ENCODE measurements at regions not wholly inside any gene's neighbourhood (a gene's known extent, or its start where the extent isn't known, plus 50 kb on each side); places are given as distances from the start of the nearest gene placed in this dataset.

- H3K27ac Mint-ChIP-seq (ENCODE audit: unreplicated experiment): peak overlapping the region; percentile 53
- no peaks in the 10 kb centered on the region for H3K27me3 Mint-ChIP-seq (ENCODE audit: low read depth)
- DNase-seq (ENCODE audit: low read depth, low spot score): no peak
- no peak overlapping the region for H3K4me3 Mint-ChIP-seq
- H3K4me1 Mint-ChIP-seq: peaks cover 6% of the 10 kb centered on the region
- TF ChIP-seq CTCF (conservative IDR thresholded peaks at IDR 0.05): no peak
- H3K9me3 Mint-ChIP-seq: peaks cover 9% of the 10 kb centered on the region
- H3K36me3 Mint-ChIP-seq (ENCODE audit: low read depth): peaks cover 4% of the 10 kb centered on the region
Measured at GRCh38 chr1:80633947-80634706, 1166.6 kb upstream of the ADGRL2 start.

DNA sequence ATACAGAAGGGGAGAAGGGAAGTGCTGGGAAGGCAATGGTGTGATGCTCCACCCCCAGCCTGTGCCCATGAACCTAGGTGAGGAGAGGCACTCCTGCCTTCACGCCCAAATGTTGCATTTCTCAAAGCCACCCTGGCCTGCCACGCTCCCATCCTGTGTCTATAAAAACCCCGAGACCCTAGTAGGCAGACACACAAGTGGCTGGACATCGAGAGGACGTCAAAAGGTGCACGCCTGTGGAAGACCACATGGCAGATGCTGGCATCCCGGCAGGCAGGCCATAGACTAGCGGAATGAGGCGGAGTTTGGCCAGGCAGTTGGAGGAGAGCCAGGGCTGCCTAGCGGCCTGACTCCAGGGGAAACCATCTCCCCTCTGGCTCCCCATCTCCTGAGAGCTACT lies 1168.5 kb upstream of the ADGRL2 start:
- Mint-ChIP-seq H3K4me3 (no peak overlapping the region), H3K27ac (ENCODE audit: unreplicated experiment) (no peak overlapping the region), H3K4me1 (peaks cover 6% of the 10 kb centered on the region), H3K27me3 (ENCODE audit: low read depth) (no peaks in the 10 kb centered on the region), H3K36me3 (ENCODE audit: low read depth) (peaks cover 4% of the 10 kb centered on the region), H3K9me3 (peaks cover 11% of the 10 kb centered on the region)
- DNase-seq (ENCODE audit: low read depth, low spot score): no peak
- no peak for TF ChIP-seq CTCF (conservative IDR thresholded peaks at IDR 0.05)

- TF ChIP-seq CTCF (conservative IDR thresholded peaks at IDR 0.05): no peak
- peaks cover 5% of the 10 kb centered on the region for H3K9me3 Mint-ChIP-seq
- no peaks in the 10 kb centered on the region for H3K36me3 Mint-ChIP-seq (ENCODE audit: low read depth)
Measured at GRCh38 chr1:80629304-80629837, 1171.4 kb upstream of the ADGRL2 start.

GRCh38 chr1:80624682-80625081 lies 1176.1 kb upstream of the ADGRL2 start:
- no peak for TF ChIP-seq CTCF (conservative IDR thresholded peaks at IDR 0.05)
- Mint-ChIP-seq H3K4me1 (no peaks in the 10 kb centered on the region), H3K9me3 (peaks cover 16% of the 10 kb centered on the region), H3K27me3 (ENCODE audit: low read depth) (no peaks in the 10 kb centered on the region), H3K36me3 (ENCODE audit: low read depth) (no peaks in the 10 kb centered on the region), H3K27ac (ENCODE audit: unreplicated experiment) (no peak overlapping the region), H3K4me3 (no peak overlapping the region)
- no peak for DNase-seq (ENCODE audit: low read depth, low spot score)

More at GRCh38 chr1:80629304-80629837, 1171.4 kb upstream of the ADGRL2 start:
- Mint-ChIP-seq H3K4me1 (peaks cover 4% of the 10 kb centered on the region), H3K27ac (ENCODE audit: unreplicated experiment) (no peak overlapping the region), H3K4me3 (no peak overlapping the region), H3K27me3 (ENCODE audit: low read depth) (no peaks in the 10 kb centered on the region)
- DNase-seq (ENCODE audit: low read depth, low spot score): no peak

DNA sequence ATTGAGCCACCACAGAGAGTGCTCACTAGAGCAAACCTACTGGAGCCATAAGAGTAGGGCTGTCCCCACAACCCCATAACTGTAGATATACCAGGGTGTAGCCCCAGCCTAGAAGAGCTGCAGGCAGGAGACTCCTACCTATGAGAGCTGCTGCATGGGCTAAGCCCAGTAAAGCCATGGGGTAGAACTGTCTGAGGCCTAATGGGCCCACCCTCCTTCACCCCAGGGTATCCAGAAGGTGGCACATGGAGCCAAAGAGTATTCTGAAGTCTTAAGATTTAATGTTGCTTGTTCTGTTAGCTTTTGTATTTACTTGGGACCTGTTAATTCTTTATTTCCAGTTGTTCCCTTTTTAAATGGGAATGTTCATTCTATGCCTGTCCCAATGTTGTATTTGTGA lies 1193.7 kb upstream of the ADGRL2 start:
- no peak for TF ChIP-seq CTCF (conservative IDR thresholded peaks at IDR 0.05)
- peaks cover under 1% of the 10 kb centered on the region for H3K36me3 Mint-ChIP-seq (ENCODE audit: low read depth)
- H3K27me3 Mint-ChIP-seq (ENCODE audit: low read depth): no peaks in the 10 kb centered on the region
- H3K9me3 Mint-ChIP-seq: peaks cover 12% of the 10 kb centered on the region
- H3K27ac Mint-ChIP-seq (ENCODE audit: unreplicated experiment): no peak overlapping the region
- DNase-seq (ENCODE audit: low read depth, low spot score): no peak
- H3K4me3 Mint-ChIP-seq: no peak overlapping the region
- no peaks in the 10 kb centered on the region for H3K4me1 Mint-ChIP-seq
